ENCODE measurements at regions not wholly inside any gene's neighbourhood (a gene's known extent, or its start where the extent isn't known, plus 50 kb on each side); places are given as distances from the start of the nearest gene placed in this dataset.
A peak's percentile ranks its signal among the peaks of the same experiment; 100 is the strongest.

- Histone ChIP-seq H3K4me1 (ENCODE audit: control insufficient read depth, insufficient read depth, low read length) (peaks cover 2% of the 10 kb centered on the region), H3K27me3 (ENCODE audit: control insufficient read depth in 1 of 2, insufficient read depth in 2 of 2, low read length in 2 of 2) (peaks cover 2 to 6% of the 10 kb centered on the region in 2 donors), H3K36me3 (ENCODE audit: control insufficient read depth in 2 of 2, insufficient read depth in 2 of 2, low read length in 2 of 2) (no peaks in the 10 kb centered on the region), H3K4me3 (ENCODE audit: low read length in 2 of 2) (no peak overlapping the region), H3K9me3 (ENCODE audit: control insufficient read depth in 2 of 2, low read length in 2 of 2) (no peaks in the 10 kb centered on the region), H3K9ac (ENCODE audit: low read length in 2 of 2) (no peak overlapping the region), H3K27ac (ENCODE audit: low read length) (no peak overlapping the region)
Observed at GRCh38 chr21:45338311-45339017, 50.8 kb upstream of the POFUT2 start.

GRCh38 chr21:45339421-45340402 is 52.0 kb upstream of the POFUT2 start:
- H3K9ac ChIP-seq (ENCODE audit: low read length in 2 of 2), result no peak overlapping the region
- no peaks in the 10 kb centered on the region for H3K9me3 ChIP-seq (ENCODE audit: control insufficient read depth in 2 of 2, low read length in 2 of 2)
- H3K36me3 ChIP-seq (ENCODE audit: control insufficient read depth in 2 of 2, insufficient read depth in 2 of 2, low read length in 2 of 2), result no peaks in the 10 kb centered on the region
- H3K27ac ChIP-seq (ENCODE audit: low read length), result no peak overlapping the region
- peaks cover 2% of the 10 kb centered on the region for H3K4me1 ChIP-seq (ENCODE audit: control insufficient read depth, insufficient read depth, low read length)
- H3K4me3 ChIP-seq (ENCODE audit: low read length in 2 of 2), result no peak overlapping the region
- H3K27me3 ChIP-seq (ENCODE audit: control insufficient read depth in 1 of 2, insufficient read depth in 2 of 2, low read length in 2 of 2), result peaks cover 2 to 6% of the 10 kb centered on the region in 2 donors

GRCh38 chr21:45340515-45340914 is 52.8 kb upstream of the POFUT2 start:
- Histone ChIP-seq H3K4me1 (ENCODE audit: control insufficient read depth, insufficient read depth, low read length) (peaks cover 2% of the 10 kb centered on the region), H3K27me3 (ENCODE audit: control insufficient read depth in 1 of 2, insufficient read depth in 2 of 2, low read length in 2 of 2) (peaks cover 2 to 6% of the 10 kb centered on the region in 2 donors), H3K9ac (ENCODE audit: low read length in 2 of 2) (no peak overlapping the region), H3K4me3 (ENCODE audit: low read length in 2 of 2) (no peak overlapping the region), H3K9me3 (ENCODE audit: control insufficient read depth in 2 of 2, low read length in 2 of 2) (no peaks in the 10 kb centered on the region), H3K27ac (ENCODE audit: low read length) (no peak overlapping the region), H3K36me3 (ENCODE audit: control insufficient read depth in 2 of 2, insufficient read depth in 2 of 2, low read length in 2 of 2) (no peaks in the 10 kb centered on the region)

- Histone ChIP-seq H3K36me3 (ENCODE audit: control insufficient read depth in 2 of 2, insufficient read depth in 2 of 2, low read length in 2 of 2) (no peaks in the 10 kb centered on the region), H3K27me3 (ENCODE audit: control insufficient read depth in 1 of 2, insufficient read depth in 2 of 2, low read length in 2 of 2) (peaks cover 2 to 6% of the 10 kb centered on the region in 2 donors), H3K4me1 (ENCODE audit: control insufficient read depth, insufficient read depth, low read length) (peaks cover 2% of the 10 kb centered on the region), H3K9ac (ENCODE audit: low read length in 2 of 2) (no peak overlapping the region), H3K9me3 (ENCODE audit: control insufficient read depth in 2 of 2, low read length in 2 of 2) (no peaks in the 10 kb centered on the region), H3K4me3 (ENCODE audit: low read length in 2 of 2) (no peak overlapping the region), H3K27ac (ENCODE audit: low read length) (no peak overlapping the region)
Observed at GRCh38 chr21:45341261-45341660, 53.6 kb upstream of the POFUT2 start.

- Histone ChIP-seq H3K4me3 (ENCODE audit: low read length in 2 of 2) (no peak overlapping the region), H3K4me1 (ENCODE audit: control insufficient read depth, insufficient read depth, low read length) (peaks cover 2% of the 10 kb centered on the region), H3K27ac (ENCODE audit: low read length) (no peak overlapping the region), H3K9ac (ENCODE audit: low read length in 2 of 2) (no peak overlapping the region), H3K9me3 (ENCODE audit: control insufficient read depth in 2 of 2, low read length in 2 of 2) (no peaks in the 10 kb centered on the region), H3K27me3 (ENCODE audit: control insufficient read depth in 1 of 2, insufficient read depth in 2 of 2, low read length in 2 of 2) (peaks cover 2 to 6% of the 10 kb centered on the region in 2 donors), H3K36me3 (ENCODE audit: control insufficient read depth in 2 of 2, insufficient read depth in 2 of 2, low read length in 2 of 2) (no peaks in the 10 kb centered on the region)
Observed at GRCh38 chr21:45341779-45342178, 54.1 kb upstream of the POFUT2 start.

- H3K27me3 ChIP-seq (ENCODE audit: control insufficient read depth in 1 of 2, insufficient read depth in 2 of 2, low read length in 2 of 2), result peaks cover 2 to 6% of the 10 kb centered on the region in 2 donors
- H3K36me3 ChIP-seq (ENCODE audit: control insufficient read depth in 2 of 2, insufficient read depth in 2 of 2, low read length in 2 of 2), result no peaks in the 10 kb centered on the region
Observed at GRCh38 chr21:45343891-45344290, 56.2 kb upstream of the POFUT2 start.

GRCh38 chr21:45344576-45344975 is 56.9 kb upstream of the POFUT2 start:
- H3K27me3 ChIP-seq (ENCODE audit: control insufficient read depth in 1 of 2, insufficient read depth in 2 of 2, low read length in 2 of 2), result peaks cover 2 to 6% of the 10 kb centered on the region in 2 donors
- peaks cover 13% of the 10 kb centered on the region for H3K4me1 ChIP-seq (ENCODE audit: control insufficient read depth, insufficient read depth, low read length)
- no peaks in the 10 kb centered on the region for H3K36me3 ChIP-seq (ENCODE audit: control insufficient read depth in 2 of 2, insufficient read depth in 2 of 2, low read length in 2 of 2)
- no peak overlapping the region for H3K9ac ChIP-seq (ENCODE audit: low read length in 2 of 2)
- no peak overlapping the region for H3K27ac ChIP-seq (ENCODE audit: low read length)
- no peaks in the 10 kb centered on the region for H3K9me3 ChIP-seq (ENCODE audit: control insufficient read depth in 2 of 2, low read length in 2 of 2)
- H3K4me3 ChIP-seq (ENCODE audit: low read length in 2 of 2), result no peak overlapping the region

More at GRCh38 chr21:45343891-45344290, 56.2 kb upstream of the POFUT2 start:
- H3K27ac ChIP-seq (ENCODE audit: low read length), result no peak overlapping the region
- H3K4me1 ChIP-seq (ENCODE audit: control insufficient read depth, insufficient read depth, low read length), result peaks cover 9% of the 10 kb centered on the region
- H3K4me3 ChIP-seq (ENCODE audit: low read length in 2 of 2), result no peak overlapping the region
- H3K9me3 ChIP-seq (ENCODE audit: control insufficient read depth in 2 of 2, low read length in 2 of 2), result no peaks in the 10 kb centered on the region
- no peak overlapping the region for H3K9ac ChIP-seq (ENCODE audit: low read length in 2 of 2)

GRCh38 chr21:45347048-45347711 is 57.8 kb upstream of the COL18A1 start:
- Histone ChIP-seq H3K4me1 (ENCODE audit: control insufficient read depth, insufficient read depth, low read length) (peaks cover 33% of the 10 kb centered on the region), H3K27ac (ENCODE audit: low read length) (no peak overlapping the region), H3K4me3 (ENCODE audit: low read length in 2 of 2) (no peak overlapping the region), H3K27me3 (ENCODE audit: control insufficient read depth in 1 of 2, insufficient read depth in 2 of 2, low read length in 2 of 2) (no peaks in the 10 kb centered on the region), H3K36me3 (ENCODE audit: control insufficient read depth in 2 of 2, insufficient read depth in 2 of 2, low read length in 2 of 2) (no peaks in the 10 kb centered on the region), H3K9me3 (ENCODE audit: control insufficient read depth in 2 of 2, low read length in 2 of 2) (no peaks in the 10 kb centered on the region), H3K9ac (ENCODE audit: low read length in 2 of 2) (no peak overlapping the region)

- Histone ChIP-seq H3K36me3 (ENCODE audit: control insufficient read depth in 2 of 2, insufficient read depth in 2 of 2, low read length in 2 of 2) (no peaks in the 10 kb centered on the region), H3K27me3 (ENCODE audit: control insufficient read depth in 1 of 2, insufficient read depth in 2 of 2, low read length in 2 of 2) (no peaks in the 10 kb centered on the region), H3K4me1 (ENCODE audit: control insufficient read depth, insufficient read depth, low read length) (peaks cover 33% of the 10 kb centered on the region), H3K4me3 (ENCODE audit: low read length in 2 of 2) (no peak overlapping the region), H3K27ac (ENCODE audit: low read length) (peak overlapping the region; percentile 73), H3K9ac (ENCODE audit: low read length in 2 of 2) (no peak overlapping the region), H3K9me3 (ENCODE audit: control insufficient read depth in 2 of 2, low read length in 2 of 2) (no peaks in the 10 kb centered on the region)
Observed at GRCh38 chr21:45347712-45348499, 57.1 kb upstream of the COL18A1 start.

All from stomach smooth muscle (tissue), 2 donors.